ENCODE measurements at regions not wholly inside any gene's neighbourhood (a gene's known extent, or its start where the extent isn't known, plus 50 kb on each side); places are given as distances from the start of the nearest gene placed in this dataset.

DNA sequence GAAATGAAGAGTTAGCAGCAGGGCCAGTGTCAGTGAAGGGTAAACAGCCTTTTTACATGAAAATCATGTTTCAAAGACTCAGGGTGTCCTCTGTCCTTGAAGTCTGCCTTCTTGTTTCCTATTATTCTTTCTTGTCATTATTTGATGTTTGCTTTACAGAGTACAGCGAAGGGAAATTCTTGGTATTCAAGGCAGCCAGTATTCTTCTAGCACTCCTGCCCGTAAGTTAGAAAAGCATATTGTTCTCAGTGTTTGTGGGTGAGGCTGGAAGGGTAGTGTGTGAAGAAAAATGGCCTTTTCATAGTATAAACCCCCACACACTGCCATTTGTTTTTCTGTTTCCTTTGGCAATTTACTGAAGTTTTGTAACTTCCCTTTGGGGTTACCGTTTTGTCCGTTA lies 217.3 kb upstream of the NAV3 start:
- Histone ChIP-seq H3K14ac (replicated peaks; ENCODE audit: low read depth, low read length) (no peak overlapping the region), H3K56ac (ENCODE audit: extremely low read depth, insufficient read depth, low read length) (no peak overlapping the region), H3K23ac (ENCODE audit: low read depth, low read length) (no peak overlapping the region), H3K4me1 (ENCODE audit: control insufficient read depth, insufficient read depth, low read length) (no peaks in the 10 kb centered on the region), H3K9me1 (ENCODE audit: insufficient read depth, low read length) (no peaks in the 10 kb centered on the region), H3K4ac (ENCODE audit: low read depth, low read length) (no peak overlapping the region), H3K36me3 (ENCODE audit: control insufficient read depth, insufficient read depth, low read length) (no peaks in the 10 kb centered on the region), H2BK5ac (ENCODE audit: low read depth, low read length, poor library complexity, severe bottlenecking) (no peak overlapping the region), H3K18ac (ENCODE audit: low read depth, low read length) (no peak overlapping the region), H2AK5ac (ENCODE audit: low read depth, low read length) (no peak overlapping the region), H3K9me3 (ENCODE audit: control insufficient read depth, insufficient read depth, low read length) (peaks cover 6% of the 10 kb centered on the region), H2BK20ac (ENCODE audit: low read depth, low read length) (no peak overlapping the region), H3K79me1 (ENCODE audit: low read depth in 1 of 2, low read length in 2 of 2) (no peaks in the 10 kb centered on the region), H2AK9ac (replicated peaks; ENCODE audit: low read depth, low read length, poor library complexity) (no peak overlapping the region), H2BK15ac (ENCODE audit: low read depth, low read length) (no peak overlapping the region), H4K5ac (ENCODE audit: low read depth, low read length) (no peak overlapping the region), H3K9ac (ENCODE audit: low read depth, low read length) (no peak overlapping the region), H4K20me1 (ENCODE audit: insufficient read depth, low read length) (no peaks in the 10 kb centered on the region), H4K8ac (ENCODE audit: low read depth in 2 of 2, low read length in 2 of 2) (no peak overlapping the region), H3K4me2 (ENCODE audit: low read depth, low read length) (no peak overlapping the region), H4K91ac (ENCODE audit: insufficient read depth, low read depth, low read length) (no peak overlapping the region), H3K4me3 (ENCODE audit: insufficient read depth, low read depth, low read length) (no peak overlapping the region), H2BK120ac (ENCODE audit: low read depth, low read length) (no peak overlapping the region), H3K27ac (ENCODE audit: insufficient read depth, low read length) (no peak overlapping the region), H2AFZ (replicated peaks; ENCODE audit: low read length, poor library complexity) (no peak overlapping the region), H3K27me3 (ENCODE audit: control insufficient read depth, insufficient read depth, low read length) (no peaks in the 10 kb centered on the region)
- in situ Hi-C loops (cut with MboI; ENCODE audit: low sequenced_read_pairs) (no loop called here), dilution Hi-C loops (cut with HindIII; ENCODE audit: low sequenced_read_pairs, unreplicated experiment) (no loop called here), intact Hi-C loops (cut with micrococcal nuclease) (no loop called here)
- ChIA-PET CTCF (no interaction called here), POLR2A (ENCODE audit: unreplicated experiment) (no interaction called here)
- WGBS, 2 experiments (ENCODE audit: extremely low coverage in 2 of 2, insufficient read length in 1 of 2), result no CpG with 5 or more reads among the region's 4 CpGs
- DNase-seq (no peak), ATAC-seq (ENCODE audit: low read depth) (no peak)
- TF ChIP-seq POLR2A (IDR thresholded peaks at IDR 0.05; ENCODE audit: low read depth, low read length) (no peak), SMC3 (IDR thresholded peaks at IDR 0.05; ENCODE audit: low read depth, low read length) (no peak), NFE2L2 (IDR thresholded peaks at IDR 0.05; ENCODE audit: low read depth, low read length) (no peak), RFX5 (IDR thresholded peaks at IDR 0.05; ENCODE audit: low read depth, low read length) (no peak), RAD21 (IDR thresholded peaks at IDR 0.05; ENCODE audit: low read length) (no peak), RCOR1 (IDR thresholded peaks at IDR 0.05; ENCODE audit: insufficient replicate concordance, low read length) (no peak), MXI1 (IDR thresholded peaks at IDR 0.05; ENCODE audit: borderline replicate concordance, low read depth, low read length) (no peak), CEBPB (IDR thresholded peaks at IDR 0.05; ENCODE audit: low read depth, low read length) (no peak), FOS (IDR thresholded peaks at IDR 0.05; ENCODE audit: low read depth, low read length) (no peak), MAZ (IDR thresholded peaks at IDR 0.05; ENCODE audit: borderline replicate concordance, low read depth, low read length) (no peak), CHD1 (IDR thresholded peaks at IDR 0.05; ENCODE audit: low read depth, low read length) (no peak), MAFK (IDR thresholded peaks at IDR 0.05; ENCODE audit: low read depth, low read length) (no peak), BHLHE40 (IDR thresholded peaks at IDR 0.05; ENCODE audit: low read depth, low read length) (no peak)
- TF ChIP-seq, protein P1, sequence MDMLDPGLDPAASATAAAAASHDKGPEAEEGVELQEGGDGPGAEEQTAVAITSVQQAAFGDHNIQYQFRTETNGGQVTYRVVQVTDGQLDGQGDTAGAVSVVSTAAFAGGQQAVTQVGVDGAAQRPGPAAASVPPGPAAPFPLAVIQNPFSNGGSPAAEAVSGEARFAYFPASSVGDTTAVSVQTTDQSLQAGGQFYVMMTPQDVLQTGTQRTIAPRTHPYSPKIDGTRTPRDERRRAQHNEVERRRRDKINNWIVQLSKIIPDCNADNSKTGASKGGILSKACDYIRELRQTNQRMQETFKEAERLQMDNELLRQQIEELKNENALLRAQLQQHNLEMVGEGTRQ (IDR thresholded peaks at IDR 0.05; ENCODE audit: low read depth, low read length), result no peak
- TF ChIP-seq, protein P2, sequence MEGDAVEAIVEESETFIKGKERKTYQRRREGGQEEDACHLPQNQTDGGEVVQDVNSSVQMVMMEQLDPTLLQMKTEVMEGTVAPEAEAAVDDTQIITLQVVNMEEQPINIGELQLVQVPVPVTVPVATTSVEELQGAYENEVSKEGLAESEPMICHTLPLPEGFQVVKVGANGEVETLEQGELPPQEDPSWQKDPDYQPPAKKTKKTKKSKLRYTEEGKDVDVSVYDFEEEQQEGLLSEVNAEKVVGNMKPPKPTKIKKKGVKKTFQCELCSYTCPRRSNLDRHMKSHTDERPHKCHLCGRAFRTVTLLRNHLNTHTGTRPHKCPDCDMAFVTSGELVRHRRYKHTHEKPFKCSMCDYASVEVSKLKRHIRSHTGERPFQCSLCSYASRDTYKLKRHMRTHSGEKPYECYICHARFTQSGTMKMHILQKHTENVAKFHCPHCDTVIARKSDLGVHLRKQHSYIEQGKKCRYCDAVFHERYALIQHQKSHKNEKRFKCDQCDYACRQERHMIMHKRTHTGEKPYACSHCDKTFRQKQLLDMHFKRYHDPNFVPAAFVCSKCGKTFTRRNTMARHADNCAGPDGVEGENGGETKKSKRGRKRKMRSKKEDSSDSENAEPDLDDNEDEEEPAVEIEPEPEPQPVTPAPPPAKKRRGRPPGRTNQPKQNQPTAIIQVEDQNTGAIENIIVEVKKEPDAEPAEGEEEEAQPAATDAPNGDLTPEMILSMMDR (conservative IDR thresholded peaks at IDR 0.05; ENCODE audit: low read depth, low read length), result no peak
- TF ChIP-seq, protein P3, sequence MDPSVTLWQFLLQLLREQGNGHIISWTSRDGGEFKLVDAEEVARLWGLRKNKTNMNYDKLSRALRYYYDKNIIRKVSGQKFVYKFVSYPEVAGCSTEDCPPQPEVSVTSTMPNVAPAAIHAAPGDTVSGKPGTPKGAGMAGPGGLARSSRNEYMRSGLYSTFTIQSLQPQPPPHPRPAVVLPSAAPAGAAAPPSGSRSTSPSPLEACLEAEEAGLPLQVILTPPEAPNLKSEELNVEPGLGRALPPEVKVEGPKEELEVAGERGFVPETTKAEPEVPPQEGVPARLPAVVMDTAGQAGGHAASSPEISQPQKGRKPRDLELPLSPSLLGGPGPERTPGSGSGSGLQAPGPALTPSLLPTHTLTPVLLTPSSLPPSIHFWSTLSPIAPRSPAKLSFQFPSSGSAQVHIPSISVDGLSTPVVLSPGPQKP (IDR thresholded peaks at IDR 0.05; ENCODE audit: borderline replicate concordance, low read depth, low read length), result no peak
- no TSS peak for BruUV-seq (replicated peaks)

Measured in IMR-90 (cell line).